ENCODE measurements at regions not wholly inside any gene's neighbourhood (a gene's known extent, or its start where the extent isn't known, plus 50 kb on each side); places are given as distances from the start of the nearest gene placed in this dataset.

DNA sequence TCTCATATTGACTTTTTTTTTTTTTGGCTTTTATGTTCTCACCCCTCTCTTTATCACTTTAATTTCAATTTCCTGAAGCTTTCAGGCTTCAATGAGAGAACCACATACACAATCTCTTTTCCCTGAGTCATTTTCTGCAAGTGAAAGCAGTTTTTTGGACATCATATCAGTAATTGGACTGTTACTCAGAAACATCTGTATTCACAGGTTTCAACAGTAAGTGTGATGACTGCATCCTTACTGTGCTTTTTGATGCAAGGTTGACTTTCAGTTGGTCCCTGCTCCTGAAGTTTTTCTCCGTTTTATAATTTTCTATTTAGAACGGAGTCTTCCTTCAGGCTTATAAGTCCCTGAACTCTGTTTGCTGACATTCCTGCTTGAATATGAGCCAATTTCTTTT lies 70.5 kb upstream of the CCBE1 start:
- Histone ChIP-seq H3K4me2 (ENCODE audit: low read length) (no peak overlapping the region), H2AFZ (ENCODE audit: low read depth, low read length, poor library complexity, severe bottlenecking) (no peak overlapping the region), H3K9me2 (ENCODE audit: insufficient read depth) (no peaks in the 10 kb centered on the region; the same call in 1 of the 2 replicates), H3K4me1 (ENCODE audit: control insufficient read depth in 1 of 2, insufficient read depth in 2 of 2, low read length in 2 of 2) (no peaks in the 10 kb centered on the region), H4K20me1 (ENCODE audit: insufficient read depth) (no peaks in the 10 kb centered on the region), H3K27me3 (ENCODE audit: insufficient read depth, low read length) (no peaks in the 10 kb centered on the region), H3K79me2 (ENCODE audit: insufficient read depth, low read length) (no peaks in the 10 kb centered on the region), H3K36me3 (ENCODE audit: control insufficient read depth in 1 of 2, insufficient read depth in 2 of 2, low read length in 2 of 2) (no peaks in the 10 kb centered on the region), H3K9me3 (ENCODE audit: control insufficient read depth in 1 of 2, insufficient read depth in 1 of 2, low read depth in 1 of 2, low read length in 2 of 2) (no peaks in the 10 kb centered on the region), H3K27ac (ENCODE audit: low read depth, low read length) (no peak overlapping the region), H3K9ac (ENCODE audit: low read length) (no peak overlapping the region), H3K4me3 (replicated peaks in 1 of 2; ENCODE audit: low read depth in 1 of 2, low read length in 2 of 2) (no peak overlapping the region)
- intact Hi-C loops (cut with micrococcal nuclease) = no loop called here
- ChIA-PET CTCF (no interaction called here), RAD21 (ENCODE audit: low non-redundant PET in 1 of 2, low total read pairs in 2 of 2, uncharacterized antibody in 2 of 2, unreplicated experiment in 2 of 2) (no interaction called here), POLR2A (no interaction called here)
- no TSS peak for BruUV-seq (replicated peaks)
- DNase-seq (ENCODE audit: low read depth, low spot score) = no peak
- ATAC-seq = no peak
- TF ChIP-seq EGR1 (IDR thresholded peaks at IDR 0.05; ENCODE audit: low read depth) = no peak
- TF ChIP-seq, protein P1, sequence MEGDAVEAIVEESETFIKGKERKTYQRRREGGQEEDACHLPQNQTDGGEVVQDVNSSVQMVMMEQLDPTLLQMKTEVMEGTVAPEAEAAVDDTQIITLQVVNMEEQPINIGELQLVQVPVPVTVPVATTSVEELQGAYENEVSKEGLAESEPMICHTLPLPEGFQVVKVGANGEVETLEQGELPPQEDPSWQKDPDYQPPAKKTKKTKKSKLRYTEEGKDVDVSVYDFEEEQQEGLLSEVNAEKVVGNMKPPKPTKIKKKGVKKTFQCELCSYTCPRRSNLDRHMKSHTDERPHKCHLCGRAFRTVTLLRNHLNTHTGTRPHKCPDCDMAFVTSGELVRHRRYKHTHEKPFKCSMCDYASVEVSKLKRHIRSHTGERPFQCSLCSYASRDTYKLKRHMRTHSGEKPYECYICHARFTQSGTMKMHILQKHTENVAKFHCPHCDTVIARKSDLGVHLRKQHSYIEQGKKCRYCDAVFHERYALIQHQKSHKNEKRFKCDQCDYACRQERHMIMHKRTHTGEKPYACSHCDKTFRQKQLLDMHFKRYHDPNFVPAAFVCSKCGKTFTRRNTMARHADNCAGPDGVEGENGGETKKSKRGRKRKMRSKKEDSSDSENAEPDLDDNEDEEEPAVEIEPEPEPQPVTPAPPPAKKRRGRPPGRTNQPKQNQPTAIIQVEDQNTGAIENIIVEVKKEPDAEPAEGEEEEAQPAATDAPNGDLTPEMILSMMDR (IDR thresholded peaks at IDR 0.05 in 2 of 3, conservative IDR thresholded peaks at IDR 0.05 in 1 of 3; ENCODE audit: borderline replicate concordance in 1 of 3, insufficient read depth in 1 of 3, low read depth in 2 of 3, low read length in 2 of 3) = no peak
- no peak for TF ChIP-seq POLR2A (IDR thresholded peaks at IDR 0.05; ENCODE audit: borderline replicate concordance, extremely low read depth, insufficient read depth, insufficient read length)
- no peak for TF ChIP-seq SRF (IDR thresholded peaks at IDR 0.05; ENCODE audit: low read depth)
- no peak for TF ChIP-seq CEBPB (IDR thresholded peaks at IDR 0.05; ENCODE audit: low read depth)
- TF ChIP-seq YY1 (IDR thresholded peaks at IDR 0.05; ENCODE audit: extremely low read depth, insufficient replicate concordance, low read depth, low read length) = no peak
- TF ChIP-seq CBX3 (IDR thresholded peaks at IDR 0.05; ENCODE audit: low read depth) = no peak
- TF ChIP-seq, protein P2, sequence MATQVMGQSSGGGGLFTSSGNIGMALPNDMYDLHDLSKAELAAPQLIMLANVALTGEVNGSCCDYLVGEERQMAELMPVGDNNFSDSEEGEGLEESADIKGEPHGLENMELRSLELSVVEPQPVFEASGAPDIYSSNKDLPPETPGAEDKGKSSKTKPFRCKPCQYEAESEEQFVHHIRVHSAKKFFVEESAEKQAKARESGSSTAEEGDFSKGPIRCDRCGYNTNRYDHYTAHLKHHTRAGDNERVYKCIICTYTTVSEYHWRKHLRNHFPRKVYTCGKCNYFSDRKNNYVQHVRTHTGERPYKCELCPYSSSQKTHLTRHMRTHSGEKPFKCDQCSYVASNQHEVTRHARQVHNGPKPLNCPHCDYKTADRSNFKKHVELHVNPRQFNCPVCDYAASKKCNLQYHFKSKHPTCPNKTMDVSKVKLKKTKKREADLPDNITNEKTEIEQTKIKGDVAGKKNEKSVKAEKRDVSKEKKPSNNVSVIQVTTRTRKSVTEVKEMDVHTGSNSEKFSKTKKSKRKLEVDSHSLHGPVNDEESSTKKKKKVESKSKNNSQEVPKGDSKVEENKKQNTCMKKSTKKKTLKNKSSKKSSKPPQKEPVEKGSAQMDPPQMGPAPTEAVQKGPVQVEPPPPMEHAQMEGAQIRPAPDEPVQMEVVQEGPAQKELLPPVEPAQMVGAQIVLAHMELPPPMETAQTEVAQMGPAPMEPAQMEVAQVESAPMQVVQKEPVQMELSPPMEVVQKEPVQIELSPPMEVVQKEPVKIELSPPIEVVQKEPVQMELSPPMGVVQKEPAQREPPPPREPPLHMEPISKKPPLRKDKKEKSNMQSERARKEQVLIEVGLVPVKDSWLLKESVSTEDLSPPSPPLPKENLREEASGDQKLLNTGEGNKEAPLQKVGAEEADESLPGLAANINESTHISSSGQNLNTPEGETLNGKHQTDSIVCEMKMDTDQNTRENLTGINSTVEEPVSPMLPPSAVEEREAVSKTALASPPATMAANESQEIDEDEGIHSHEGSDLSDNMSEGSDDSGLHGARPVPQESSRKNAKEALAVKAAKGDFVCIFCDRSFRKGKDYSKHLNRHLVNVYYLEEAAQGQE (IDR thresholded peaks at IDR 0.05; ENCODE audit: low read depth) = no peak
- no peak for TF ChIP-seq ZFX (IDR thresholded peaks at IDR 0.05)
- TF ChIP-seq, protein P3, sequence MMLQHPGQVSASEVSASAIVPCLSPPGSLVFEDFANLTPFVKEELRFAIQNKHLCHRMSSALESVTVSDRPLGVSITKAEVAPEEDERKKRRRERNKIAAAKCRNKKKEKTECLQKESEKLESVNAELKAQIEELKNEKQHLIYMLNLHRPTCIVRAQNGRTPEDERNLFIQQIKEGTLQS (IDR thresholded peaks at IDR 0.05) = no peak
- no peak for TF ChIP-seq ZNF274 (IDR thresholded peaks at IDR 0.05; ENCODE audit: low read depth, low read length)
- TF ChIP-seq POLR2AphosphoS5 (IDR thresholded peaks at IDR 0.05; ENCODE audit: low read depth, low read length) = no peak
- no peak for TF ChIP-seq EZH2 (IDR thresholded peaks at IDR 0.05)
